ENCODE measurements at regions not wholly inside any gene's neighbourhood (a gene's known extent, or its start where the extent isn't known, plus 50 kb on each side); places are given as distances from the start of the nearest gene placed in this dataset.

GRCh38 chr7:8378349-8379019 lies 54.9 kb upstream of the NXPH1 start:
- TF ChIP-seq CTCF (IDR thresholded peaks at IDR 0.05; ENCODE audit: insufficient read depth, low read length, poor library complexity, severe bottlenecking) (no peak), EZH2phosphoT487 (conservative IDR thresholded peaks at IDR 0.05; ENCODE audit: low read length) (no peak)
